ENCODE measurements at regions not wholly inside any gene's neighbourhood (a gene's known extent, or its start where the extent isn't known, plus 50 kb on each side); places are given as distances from the start of the nearest gene placed in this dataset.

DNA sequence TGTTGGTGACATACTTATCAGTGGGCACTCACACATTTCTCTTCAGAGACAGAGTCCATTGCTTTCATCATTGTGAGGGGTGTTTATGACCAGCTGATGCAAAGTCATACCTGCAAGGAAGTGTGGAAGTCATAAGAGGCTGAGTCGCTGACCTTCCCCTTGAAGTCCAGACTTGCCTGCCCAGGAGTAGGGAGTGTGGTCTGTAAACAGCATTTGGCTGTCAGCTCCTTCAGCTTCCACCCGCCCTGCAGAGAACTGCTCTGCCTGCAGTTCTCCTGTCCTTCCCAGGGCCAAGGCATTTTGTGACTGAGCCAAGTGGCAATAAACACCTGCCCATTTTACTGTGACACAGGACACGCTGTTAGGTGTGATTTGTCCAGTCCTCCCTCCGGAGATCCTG, 801.3 kb downstream of the BCL11B start:
- intact Hi-C loops (cut with DNase I): no loop called here
- DNase-seq (ENCODE audit: extremely low spot score): no peak
- Histone ChIP-seq H3K9me3 (no peaks in the 10 kb centered on the region), H3K4me3 (no peak overlapping the region), H3K27me3 (no peaks in the 10 kb centered on the region), H3K27ac (replicated peaks in 1 of 4) (no peak overlapping the region), H3K36me3 (no peaks in the 10 kb centered on the region), H3K4me1 (no peaks in the 10 kb centered on the region)
- TF ChIP-seq EP300 (IDR thresholded peaks at IDR 0.05): no peak
- TF ChIP-seq, protein P1, sequence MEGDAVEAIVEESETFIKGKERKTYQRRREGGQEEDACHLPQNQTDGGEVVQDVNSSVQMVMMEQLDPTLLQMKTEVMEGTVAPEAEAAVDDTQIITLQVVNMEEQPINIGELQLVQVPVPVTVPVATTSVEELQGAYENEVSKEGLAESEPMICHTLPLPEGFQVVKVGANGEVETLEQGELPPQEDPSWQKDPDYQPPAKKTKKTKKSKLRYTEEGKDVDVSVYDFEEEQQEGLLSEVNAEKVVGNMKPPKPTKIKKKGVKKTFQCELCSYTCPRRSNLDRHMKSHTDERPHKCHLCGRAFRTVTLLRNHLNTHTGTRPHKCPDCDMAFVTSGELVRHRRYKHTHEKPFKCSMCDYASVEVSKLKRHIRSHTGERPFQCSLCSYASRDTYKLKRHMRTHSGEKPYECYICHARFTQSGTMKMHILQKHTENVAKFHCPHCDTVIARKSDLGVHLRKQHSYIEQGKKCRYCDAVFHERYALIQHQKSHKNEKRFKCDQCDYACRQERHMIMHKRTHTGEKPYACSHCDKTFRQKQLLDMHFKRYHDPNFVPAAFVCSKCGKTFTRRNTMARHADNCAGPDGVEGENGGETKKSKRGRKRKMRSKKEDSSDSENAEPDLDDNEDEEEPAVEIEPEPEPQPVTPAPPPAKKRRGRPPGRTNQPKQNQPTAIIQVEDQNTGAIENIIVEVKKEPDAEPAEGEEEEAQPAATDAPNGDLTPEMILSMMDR (IDR thresholded peaks at IDR 0.05): no peak
- no peak for TF ChIP-seq POLR2AphosphoS5 (IDR thresholded peaks at IDR 0.05)
- no peak for TF ChIP-seq POLR2A (IDR thresholded peaks at IDR 0.05; ENCODE audit: low read depth)
- 83% methylated on average over 4 of the region's 4 CpGs for WGBS

DNA sequence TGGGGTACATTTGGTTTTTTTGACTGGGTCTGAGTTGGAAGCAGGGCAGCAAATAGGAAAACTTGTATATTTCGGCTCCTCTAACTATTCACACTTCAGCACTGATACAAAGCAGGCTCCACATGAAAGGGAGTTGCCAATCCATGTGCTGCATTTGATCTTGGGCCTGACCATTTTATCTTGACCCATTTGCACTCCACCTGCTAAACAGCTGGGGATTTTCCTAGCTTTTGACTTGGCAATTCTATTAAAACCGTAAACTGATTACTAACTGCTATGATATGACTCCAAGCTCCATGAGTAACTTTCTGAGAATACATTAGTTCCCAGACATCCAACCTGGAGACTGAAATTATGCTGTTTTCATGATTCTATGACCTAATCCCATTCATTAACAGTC, 797.1 kb downstream of the BCL11B start:
- WGBS: 83% methylated on average over 2 of the region's 2 CpGs
- DNase-seq (ENCODE audit: extremely low spot score): no peak

DNA sequence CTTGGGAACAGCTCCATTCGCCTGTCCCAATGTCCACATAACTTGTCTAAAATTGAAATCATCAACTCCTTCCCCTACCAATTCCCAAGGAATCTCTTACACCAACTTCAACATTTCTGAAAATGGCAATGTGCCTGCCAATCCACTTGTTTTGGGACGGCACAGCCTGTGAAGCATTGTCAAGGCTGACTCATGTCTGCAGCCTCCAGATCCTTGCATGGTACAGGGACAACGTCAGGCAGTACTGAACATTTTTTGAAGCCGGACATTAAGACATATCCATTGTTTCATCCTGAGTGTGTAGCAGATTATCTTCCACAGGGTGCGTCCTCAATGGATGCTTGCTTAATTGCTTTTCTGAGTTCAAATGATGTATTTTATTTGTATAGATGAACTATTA, 794.1 kb downstream of the BCL11B start:
- no peaks in the 10 kb centered on the region for H3K9me3 ChIP-seq
- 78% methylated on average over 5 of the region's 5 CpGs for WGBS
- no peaks in the 10 kb centered on the region for H3K4me1 ChIP-seq
- intact Hi-C loops (cut with DNase I): no loop called here
- H3K27me3 ChIP-seq: no peaks in the 10 kb centered on the region
- no peak for DNase-seq (ENCODE audit: extremely low spot score)
- no peak overlapping the region for H3K4me3 ChIP-seq
- H3K27ac ChIP-seq (replicated peaks in 1 of 4): no peak overlapping the region
- TF ChIP-seq POLR2AphosphoS5 (IDR thresholded peaks at IDR 0.05) (no peak), POLR2A (IDR thresholded peaks at IDR 0.05; ENCODE audit: low read depth) (no peak), EP300 (IDR thresholded peaks at IDR 0.05) (no peak)
- TF ChIP-seq, protein P1 (IDR thresholded peaks at IDR 0.05): no peak
- H3K36me3 ChIP-seq: no peaks in the 10 kb centered on the region

More for the DNA sequence above, 797.1 kb downstream of the BCL11B start:
- Histone ChIP-seq H3K27ac (replicated peaks in 1 of 4) (no peak overlapping the region), H3K4me1 (no peaks in the 10 kb centered on the region), H3K36me3 (no peaks in the 10 kb centered on the region), H3K9me3 (no peaks in the 10 kb centered on the region), H3K4me3 (no peak overlapping the region), H3K27me3 (no peaks in the 10 kb centered on the region)
- TF ChIP-seq POLR2A (IDR thresholded peaks at IDR 0.05; ENCODE audit: low read depth) (no peak), POLR2AphosphoS5 (IDR thresholded peaks at IDR 0.05) (no peak), EP300 (IDR thresholded peaks at IDR 0.05) (no peak)
- TF ChIP-seq, protein P1 (IDR thresholded peaks at IDR 0.05): no peak
- intact Hi-C loops (cut with DNase I): no loop called here

DNA sequence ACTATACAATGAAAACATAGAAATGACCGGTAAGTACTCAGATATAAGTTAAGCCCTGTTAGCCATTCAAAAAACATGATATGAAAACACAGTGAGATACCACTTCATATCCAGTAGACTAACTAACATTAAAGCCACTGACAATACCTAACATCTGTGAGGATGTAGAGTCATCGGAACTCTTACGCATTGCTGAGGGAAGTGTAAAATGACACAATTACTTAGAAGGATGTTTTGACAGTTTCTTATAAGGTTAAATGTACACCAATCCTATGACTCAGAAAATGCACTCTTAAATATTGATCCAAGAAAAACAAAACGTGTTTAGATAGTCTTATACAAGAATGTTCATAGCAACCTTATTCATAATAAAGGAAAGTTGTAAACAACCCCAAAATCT, 782.9 kb downstream of the BCL11B start:
- H3K4me1 ChIP-seq: no peaks in the 10 kb centered on the region
- intact Hi-C loops (cut with DNase I): no loop called here
- TF ChIP-seq, protein P1 (IDR thresholded peaks at IDR 0.05): no peak
- no peak for TF ChIP-seq EP300 (IDR thresholded peaks at IDR 0.05)
- TF ChIP-seq POLR2AphosphoS5 (IDR thresholded peaks at IDR 0.05): no peak
- no peak for TF ChIP-seq POLR2A (IDR thresholded peaks at IDR 0.05; ENCODE audit: low read depth)
- H3K9me3 ChIP-seq: peaks cover 0 to 13% (median 4%) of the 10 kb centered on the region in 4 donors
- 78% methylated on average over 4 of the region's 4 CpGs for WGBS
- DNase-seq (ENCODE audit: extremely low spot score): no peak
- no peaks in the 10 kb centered on the region for H3K36me3 ChIP-seq
- H3K27ac ChIP-seq (replicated peaks in 1 of 4): no peak overlapping the region
- H3K4me3 ChIP-seq: no peak overlapping the region
- no peaks in the 10 kb centered on the region for H3K27me3 ChIP-seq

DNA sequence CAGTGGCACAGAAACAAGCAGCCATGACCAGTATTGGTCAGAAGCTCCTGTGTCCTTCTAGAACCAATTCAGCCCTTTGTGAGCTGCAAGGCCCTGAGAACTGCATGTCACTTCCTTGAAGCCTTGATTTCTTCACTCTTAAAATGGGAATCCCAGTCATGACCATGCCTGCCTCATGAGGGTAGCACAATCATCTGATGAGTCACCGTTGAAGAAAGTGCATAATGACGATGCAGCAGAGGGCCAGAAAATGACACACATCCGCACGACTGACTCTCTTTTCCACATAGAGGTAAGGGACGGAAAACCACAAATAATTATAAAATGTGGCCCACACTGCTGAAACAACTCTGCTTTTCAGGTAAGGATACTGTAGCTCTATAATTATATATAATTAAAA, 777.4 kb downstream of the BCL11B start:
- no peak for DNase-seq (ENCODE audit: extremely low spot score)
- WGBS: 85% methylated on average over 5 of the region's 5 CpGs
- intact Hi-C loops (cut with DNase I): no loop called here

More for the DNA sequence above, 777.4 kb downstream of the BCL11B start:
- no peaks in the 10 kb centered on the region for H3K36me3 ChIP-seq
- H3K27me3 ChIP-seq: no peaks in the 10 kb centered on the region
- no peak overlapping the region for H3K27ac ChIP-seq (replicated peaks in 1 of 4)
- H3K4me3 ChIP-seq: no peak overlapping the region
- TF ChIP-seq POLR2AphosphoS5 (IDR thresholded peaks at IDR 0.05): no peak
- no peaks in the 10 kb centered on the region for H3K4me1 ChIP-seq
- no peaks in the 10 kb centered on the region for H3K9me3 ChIP-seq
